Ishikawa (cell line): ENCODE measurements at regions not wholly inside any gene's neighbourhood (a gene's known extent, or its start where the extent isn't known, plus 50 kb on each side); places are given as distances from the start of the nearest gene placed in this dataset.

ENCODE experiments used
- CREB1 ChIP-seq: IDR thresholded peaks from 2 replicates; pipeline ENCODE4 v1.6.1; 2012; ENCODE audit warnings: low read depth
- MAX ChIP-seq: IDR thresholded peaks from 2 replicates; pipeline ENCODE4 v1.6.1; 2012
- NFIC ChIP-seq: IDR thresholded peaks from 2 replicates; pipeline ENCODE4 v1.6.1; 2012
- TAF1 ChIP-seq: IDR thresholded peaks from 2 replicates; pipeline ENCODE4 v1.6.1; 2012; ENCODE audit warnings: low read depth, mild to moderate bottlenecking
- YY1 ChIP-seq: IDR thresholded peaks from 2 replicates; pipeline ENCODE4 v1.6.1; 2012; ENCODE audit warnings: low read depth
- ZBTB7A ChIP-seq: IDR thresholded peaks from 2 replicates; pipeline ENCODE4 v1.6.1; 2012; ENCODE audit warnings: low read depth

- TF ChIP-seq CREB1 (no peak), MAX (no peak), TAF1 (no peak), NFIC (no peak), ZBTB7A (no peak), YY1 (no peak)
Measured at GRCh38 chr6:21305893-21306332, 287.6 kb upstream of the SOX4 start.
